ENCODE measurements at regions not wholly inside any gene's neighbourhood (a gene's known extent, or its start where the extent isn't known, plus 50 kb on each side); places are given as distances from the start of the nearest gene placed in this dataset.
"Not testable (repeated sequence)": the region's sequence is repeated elsewhere in the genome, so short reads cannot be mapped to it uniquely, and the experiment has no call there.

DNA sequence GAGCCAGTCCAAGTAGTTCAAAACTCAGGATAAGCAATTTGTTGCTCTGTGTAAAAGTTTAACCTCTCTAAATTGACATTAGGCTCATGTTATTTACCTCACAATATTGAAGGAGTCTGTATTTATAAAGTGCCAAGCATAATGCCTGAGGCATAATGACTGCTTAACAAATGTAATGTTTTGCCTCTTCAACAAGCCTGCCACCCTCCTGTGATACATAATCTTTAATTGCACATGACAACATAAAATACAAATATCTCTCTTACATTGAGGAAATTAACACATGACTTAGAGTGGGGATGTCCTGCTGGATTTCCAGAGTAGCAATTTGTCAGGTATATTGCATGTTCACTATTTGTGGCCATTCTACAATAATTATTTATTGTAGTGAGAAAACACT, 469.2 kb upstream of the ANO5 start:
- no peak for DNase-seq (ENCODE audit: low spot score)

DNA sequence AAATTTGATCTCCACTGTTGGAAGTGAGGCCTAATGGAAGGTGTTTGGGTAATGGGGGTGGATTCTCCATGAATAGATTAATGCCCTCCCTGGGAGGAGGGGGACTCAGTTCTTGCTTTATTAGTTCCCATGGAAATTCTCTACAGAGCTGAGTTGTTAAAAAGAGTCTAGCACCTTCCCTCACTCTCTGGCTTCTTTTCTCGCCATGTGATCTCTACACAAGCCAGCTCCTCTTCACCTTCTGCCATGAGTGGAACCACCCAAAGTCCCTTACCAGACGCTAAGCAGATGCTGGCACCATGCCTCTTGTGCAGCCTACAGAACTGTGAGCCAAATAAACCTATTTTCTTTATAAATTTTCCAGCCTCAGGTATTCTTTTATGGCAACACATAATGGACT, 465.8 kb upstream of the ANO5 start:
- DNase-seq (ENCODE audit: low spot score) = no peak

DNA sequence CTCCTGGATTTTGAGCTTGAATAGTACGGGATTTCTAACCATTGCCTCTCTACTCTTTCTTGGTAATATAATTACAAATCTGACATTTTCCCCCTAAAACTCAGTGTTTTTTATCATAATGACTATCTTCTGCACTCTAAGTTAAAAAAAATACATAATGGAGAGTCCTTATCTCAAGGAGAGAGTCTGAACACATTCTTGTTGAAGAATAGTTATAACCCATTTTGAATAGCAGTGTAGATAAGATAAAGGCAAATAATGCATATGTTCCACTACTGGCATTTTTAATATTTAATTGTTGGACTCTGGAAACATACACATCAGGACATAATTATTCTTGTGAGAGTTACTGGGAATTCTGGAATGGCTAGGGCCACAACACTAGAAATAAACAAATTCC, 456.5 kb upstream of the ANO5 start:
- no peak for DNase-seq (ENCODE audit: low spot score)

DNA sequence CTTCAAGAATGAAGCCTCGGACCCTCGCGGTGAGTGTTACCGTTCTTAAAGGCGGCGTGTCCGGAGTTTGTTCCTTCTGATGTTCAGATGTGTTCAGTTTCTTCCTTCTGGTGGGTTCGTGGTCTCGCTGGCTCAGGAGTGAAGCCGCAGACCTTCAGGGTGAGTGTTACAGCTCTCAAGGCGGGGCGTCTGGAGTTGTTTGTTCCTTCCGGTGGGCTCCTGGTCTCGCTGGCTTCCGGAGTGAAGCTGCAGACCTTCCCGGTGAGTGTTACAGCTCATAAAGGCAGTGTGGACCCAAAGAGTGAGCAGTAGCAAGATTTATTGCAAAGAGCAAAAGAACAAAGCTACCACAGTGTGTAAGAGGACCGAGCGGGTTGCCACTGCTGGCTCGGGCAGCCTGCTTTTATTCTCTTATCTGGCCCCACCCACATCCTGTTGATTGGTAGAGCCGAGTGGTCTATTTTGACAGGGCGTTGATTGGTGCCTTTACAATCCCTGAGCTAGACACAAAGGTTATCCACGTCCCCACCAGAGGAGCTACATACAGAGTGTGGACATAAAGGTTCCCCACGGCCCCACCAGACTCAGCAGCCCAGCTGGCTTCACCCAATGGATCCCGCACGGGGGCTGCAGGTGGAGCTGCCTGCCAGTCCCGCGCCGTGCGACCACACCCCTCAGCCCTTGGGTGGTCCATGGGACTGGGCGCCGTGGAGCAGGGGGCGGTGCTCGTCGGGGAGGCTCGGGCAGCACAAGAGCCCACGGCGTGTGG, 440.2 kb upstream of the ANO5 start:
- DNase-seq (ENCODE audit: low spot score) = not testable (repeated sequence)

DNA sequence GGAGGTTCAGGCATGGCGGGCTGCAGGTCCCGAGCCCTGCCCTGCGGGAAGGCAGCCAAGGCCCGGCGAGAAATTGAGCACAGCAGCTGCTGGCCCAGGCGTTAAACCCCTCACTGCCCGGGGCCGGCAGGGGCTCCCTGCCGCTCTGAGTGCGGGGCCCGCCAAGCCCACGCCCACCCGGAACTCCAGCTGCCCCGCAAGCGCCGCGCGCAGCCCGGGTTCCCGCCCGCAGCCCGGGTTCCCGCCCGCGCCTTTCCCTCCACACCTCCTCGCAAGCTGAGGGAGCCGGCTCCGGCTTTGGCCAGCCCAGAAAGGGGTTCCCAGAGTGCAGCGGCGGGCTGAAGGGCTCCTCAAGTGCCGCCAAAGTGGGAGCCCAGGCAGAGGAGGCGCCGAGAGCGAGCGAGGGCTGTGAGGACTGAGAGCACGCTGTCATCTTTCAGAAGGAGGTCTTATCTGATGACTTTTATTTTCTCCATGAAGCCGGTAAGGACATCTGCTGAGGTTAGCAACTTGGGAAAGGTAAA, 439.6 kb upstream of the ANO5 start:
- DNase-seq (ENCODE audit: low spot score) = not testable (repeated sequence)

DNA sequence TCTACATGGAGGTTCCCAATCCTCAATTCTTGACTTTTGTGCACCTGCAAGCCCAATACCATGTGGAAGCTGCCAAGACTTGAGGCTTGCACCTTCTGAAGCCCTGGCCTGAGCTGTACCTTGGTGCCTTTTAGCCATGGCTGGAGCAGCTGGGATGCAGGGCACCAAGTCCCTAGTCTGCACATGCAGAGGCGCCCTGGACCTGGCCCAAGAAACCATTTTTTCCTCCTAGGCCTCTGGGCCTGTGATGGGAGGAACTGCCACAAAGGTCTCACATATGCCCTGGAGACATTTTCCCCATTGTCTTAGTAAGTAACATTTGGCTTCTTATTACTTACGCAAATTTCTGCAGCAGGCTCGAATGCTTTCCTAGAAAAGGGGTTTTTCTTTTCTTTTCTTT, 431.9 kb upstream of the ANO5 start:
- no peak for DNase-seq (ENCODE audit: low spot score)

DNA sequence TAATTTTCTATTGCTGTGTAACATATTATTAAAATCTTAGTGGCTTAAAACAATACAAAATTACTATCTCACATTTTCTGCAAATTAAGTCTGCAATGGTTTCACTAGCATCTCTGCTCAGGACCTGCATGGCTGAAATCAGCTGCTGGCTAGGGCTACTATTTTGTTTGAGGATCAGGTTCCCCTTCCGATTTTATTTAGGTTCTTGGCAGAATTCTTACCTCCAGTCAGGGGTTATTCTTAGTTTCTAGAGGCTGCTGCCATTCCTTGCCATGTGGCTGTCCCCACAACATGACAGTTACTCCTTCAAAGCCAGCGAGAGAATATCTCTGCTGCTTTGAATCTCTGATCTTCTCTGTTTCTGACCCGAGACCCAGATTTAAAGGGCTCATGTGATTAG, 424.5 kb upstream of the ANO5 start:
- DNase-seq (ENCODE audit: low spot score) = no peak

DNA sequence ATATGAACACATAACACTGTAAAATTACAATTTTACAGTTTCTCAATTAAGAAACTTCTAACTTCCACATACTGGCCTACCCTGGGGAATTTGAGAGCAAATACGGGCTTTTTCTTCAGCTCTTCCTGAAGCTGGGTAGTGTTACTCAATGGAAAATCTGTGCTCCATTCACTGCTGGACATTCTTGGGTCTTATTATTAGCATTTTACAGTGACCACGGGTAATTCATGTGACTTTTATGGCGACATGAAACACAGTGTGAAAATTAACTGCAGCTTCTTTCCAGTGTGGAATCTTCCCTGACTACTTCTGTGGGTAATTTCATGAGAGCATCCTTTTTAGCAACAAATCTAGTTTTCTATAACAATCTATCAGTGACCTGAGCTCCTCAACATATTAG, 423.7 kb upstream of the ANO5 start:
- no peak for DNase-seq (ENCODE audit: low spot score)

DNA sequence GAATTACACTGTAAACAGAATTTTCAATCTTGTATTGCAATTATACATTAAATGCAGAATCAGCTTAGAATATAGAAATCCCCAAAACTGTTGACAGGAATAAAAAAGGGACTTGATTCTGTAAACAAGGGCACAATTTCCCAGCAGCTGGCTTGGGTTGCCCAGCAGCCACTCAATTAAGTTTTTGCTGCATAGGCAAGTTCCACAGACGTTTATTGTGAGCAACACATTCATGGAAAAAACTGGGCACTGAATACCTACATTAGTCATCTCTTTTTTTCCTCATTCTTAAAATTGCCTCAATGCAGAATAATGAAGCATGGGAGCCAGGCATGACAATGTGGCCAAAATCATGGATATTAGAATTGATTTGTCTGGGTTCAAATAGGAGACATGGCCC, 421.8 kb upstream of the ANO5 start:
- DNase-seq (ENCODE audit: low spot score) = peak; percentile 56

DNA sequence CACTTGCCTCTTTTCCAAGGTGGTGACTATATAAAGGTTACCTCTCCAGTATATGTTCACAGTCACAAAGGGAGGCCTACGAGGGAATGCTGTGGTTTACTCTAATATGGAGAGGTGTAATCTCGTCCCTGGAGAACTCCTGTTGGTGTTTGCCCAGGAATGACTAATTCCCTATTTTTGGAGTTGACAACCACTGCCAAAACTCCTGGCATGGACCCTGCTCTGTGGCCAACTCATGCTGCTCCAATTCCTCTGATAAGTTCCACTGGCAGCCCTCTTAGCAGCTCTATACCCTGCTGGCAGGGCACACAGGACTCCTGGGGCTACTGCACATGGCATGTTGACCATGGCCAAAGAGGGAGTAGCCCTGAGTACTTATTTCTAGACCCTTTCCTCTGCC, 418.7 kb upstream of the ANO5 start:
- peak; percentile 41 for DNase-seq (ENCODE audit: low spot score)

DNA sequence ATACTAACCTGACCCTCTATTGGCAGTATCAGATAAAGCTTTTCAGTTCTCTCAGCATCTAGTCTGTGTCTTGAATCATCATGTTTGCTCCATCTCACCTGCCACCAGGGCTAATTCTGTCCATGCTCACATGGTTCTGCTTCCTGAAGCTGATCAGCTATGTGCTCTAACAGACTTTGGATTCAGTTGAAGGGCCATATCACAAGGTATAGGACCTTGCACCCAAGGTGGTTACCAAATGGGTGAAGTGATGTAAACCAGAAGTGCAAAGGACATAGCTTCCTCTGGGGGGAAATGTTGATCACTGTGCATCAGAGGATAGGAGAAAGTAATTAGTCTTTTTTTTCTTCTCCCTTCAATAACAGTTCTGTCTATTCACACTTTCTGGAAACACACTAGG, 417.0 kb upstream of the ANO5 start:
- no peak for DNase-seq (ENCODE audit: low spot score)

DNA sequence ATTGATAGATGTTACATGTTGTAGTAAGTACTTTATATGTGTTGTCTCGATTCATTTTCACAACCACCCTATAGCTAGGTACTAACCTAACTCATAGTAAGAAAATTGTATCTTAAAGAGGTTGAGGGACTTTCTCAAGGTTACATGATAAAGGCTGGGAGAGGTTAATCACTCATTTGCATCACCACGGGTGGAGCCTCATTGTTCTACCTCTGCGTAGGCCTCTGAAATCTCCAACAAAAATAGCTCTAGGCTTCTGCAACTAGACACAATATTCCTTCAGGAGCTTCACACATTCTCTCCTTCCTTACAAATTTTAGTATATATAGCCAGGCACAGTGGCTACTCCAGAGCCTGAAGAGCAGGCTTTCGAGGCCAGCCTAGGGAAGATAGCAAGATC, 408.9 kb upstream of the ANO5 start:
- no peak for DNase-seq (ENCODE audit: low spot score)

DNA sequence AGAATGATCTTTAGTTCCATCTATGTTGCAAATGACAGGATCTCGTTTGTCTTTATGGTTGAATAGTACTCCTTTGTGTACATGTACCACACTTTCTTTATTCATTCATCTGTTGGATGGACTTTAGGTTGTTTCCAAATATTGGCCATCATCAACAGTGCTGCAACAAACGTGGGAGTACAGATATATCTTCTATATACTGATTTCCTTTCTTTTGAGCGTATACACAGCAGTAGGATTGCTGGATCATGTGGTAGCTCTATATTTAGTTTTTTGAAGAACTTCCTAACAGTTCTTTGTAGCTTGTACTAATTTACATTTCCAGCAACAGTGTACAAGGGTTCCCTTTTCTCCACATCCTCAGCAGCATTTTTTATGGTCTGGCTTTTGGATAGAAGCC, 407.5 kb upstream of the ANO5 start:
- no peak for DNase-seq (ENCODE audit: low spot score)

DNA sequence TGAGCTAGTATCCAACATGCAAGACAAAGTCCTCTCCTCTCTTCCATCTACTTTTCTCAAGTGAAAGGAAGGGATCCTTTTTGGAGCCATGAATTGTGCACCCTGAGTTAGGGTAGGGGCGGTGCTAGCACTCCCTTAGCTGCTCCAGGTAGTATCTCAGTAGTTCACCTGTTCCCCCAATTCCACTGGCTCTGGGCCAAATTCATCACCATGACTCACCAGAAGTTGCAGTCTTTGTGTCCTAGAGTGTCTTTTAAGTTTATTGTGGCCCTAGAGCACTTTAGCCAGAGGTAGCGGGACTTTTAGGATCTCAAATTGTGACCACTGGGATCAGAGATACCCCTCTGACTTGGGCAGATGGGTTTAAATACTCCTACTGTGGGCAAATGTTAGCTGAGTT, 398.6 kb upstream of the ANO5 start:
- DNase-seq (ENCODE audit: low spot score) = peak; percentile 33

DNA sequence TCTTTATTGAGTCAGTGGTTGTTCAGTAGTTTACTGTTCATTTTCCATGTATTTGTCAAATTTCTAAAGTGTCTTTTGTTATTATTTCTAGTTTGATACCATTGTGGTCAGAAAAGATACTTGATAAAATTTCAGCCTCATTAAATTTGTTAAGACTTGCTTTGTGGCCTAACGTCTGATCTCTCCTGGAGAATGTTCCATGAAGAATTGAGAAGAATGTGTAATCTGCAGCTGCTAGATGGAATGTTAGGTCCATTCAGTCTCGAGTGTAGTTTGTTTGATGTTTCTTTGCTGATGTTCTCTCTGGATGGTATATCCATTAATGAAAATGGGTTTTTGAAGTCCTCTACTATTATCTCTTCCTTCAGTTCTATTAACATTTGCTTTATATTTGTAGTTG, 394.7 kb upstream of the ANO5 start:
- DNase-seq (ENCODE audit: low spot score) = no peak

DNA sequence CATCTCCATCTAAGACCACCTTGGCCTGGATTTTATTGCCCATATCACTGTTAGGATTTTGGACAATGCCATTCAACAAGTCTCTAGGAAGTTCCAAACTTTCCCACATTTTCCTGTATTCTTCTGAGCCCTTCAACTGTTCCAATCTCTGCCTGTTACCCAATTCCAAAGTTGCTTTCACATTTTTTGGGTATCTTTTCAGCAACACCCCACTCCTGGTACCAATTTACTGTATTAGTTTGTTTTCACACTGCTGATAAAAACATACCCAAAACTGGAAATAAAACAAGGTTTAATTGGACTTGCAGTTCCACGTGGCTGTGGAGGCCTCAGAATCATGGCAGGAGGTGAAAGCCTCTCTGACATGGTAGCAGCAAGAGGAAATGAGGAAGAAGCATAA, 388.4 kb upstream of the ANO5 start:
- not testable (repeated sequence) for DNase-seq (ENCODE audit: low spot score)

DNA sequence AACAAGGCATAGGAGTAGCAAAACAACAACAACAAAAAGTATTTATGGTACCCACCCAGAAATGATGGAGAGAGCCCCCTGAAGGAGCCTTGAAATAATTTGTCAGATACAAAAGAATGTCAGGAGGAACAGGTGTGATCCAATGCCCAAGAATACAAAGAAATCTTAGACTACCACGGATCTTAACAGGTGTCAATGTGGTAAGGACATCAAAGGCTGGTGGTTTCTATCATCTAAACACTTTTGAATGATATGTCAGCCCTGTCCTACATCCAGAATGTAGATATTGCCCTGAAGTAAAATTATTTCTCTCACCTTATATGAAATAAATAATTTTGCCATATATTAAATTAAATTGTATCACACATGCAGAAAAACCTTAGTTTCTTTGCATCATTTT, 386.4 kb upstream of the ANO5 start:
- DNase-seq (ENCODE audit: low spot score) = no peak

DNA sequence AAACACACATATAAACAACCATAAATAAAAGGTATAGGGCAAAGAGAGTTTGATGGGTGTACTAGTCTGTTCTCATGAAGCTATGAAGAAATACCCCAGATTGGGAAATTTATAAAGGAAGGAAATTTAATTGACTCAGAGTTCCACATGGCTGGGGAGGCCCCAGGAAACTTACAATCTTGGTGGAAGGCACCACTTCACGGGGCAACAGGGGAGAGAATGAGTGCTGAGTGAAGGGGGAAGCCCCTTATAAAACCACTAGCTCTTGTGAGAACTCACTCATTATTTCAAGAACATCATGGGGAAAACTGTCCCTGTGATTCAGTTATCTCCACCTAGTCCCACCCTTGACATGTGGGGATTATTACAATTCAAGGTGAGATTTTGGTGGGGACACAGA, 385.9 kb upstream of the ANO5 start:
- DNase-seq (ENCODE audit: low spot score) = no peak

DNA sequence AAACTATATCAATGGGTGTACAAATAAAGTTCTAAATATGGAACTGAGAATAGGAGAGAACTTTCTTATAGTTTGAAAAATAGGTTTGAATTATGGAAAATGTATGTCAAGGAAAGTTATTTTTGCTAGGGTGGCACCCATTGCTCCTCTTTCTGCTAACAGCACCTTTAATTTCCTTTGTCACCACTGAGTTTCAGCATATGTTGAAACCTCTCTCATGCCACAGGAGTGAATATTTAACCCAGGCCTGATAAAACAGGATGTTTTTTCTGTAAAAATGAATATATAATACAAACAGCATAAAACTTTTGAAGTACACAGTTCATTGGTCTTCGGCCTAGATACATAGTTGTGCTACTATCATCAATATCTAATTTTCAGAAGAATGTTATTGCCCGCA, 385.5 kb upstream of the ANO5 start:
- no peak for DNase-seq (ENCODE audit: low spot score)

DNA sequence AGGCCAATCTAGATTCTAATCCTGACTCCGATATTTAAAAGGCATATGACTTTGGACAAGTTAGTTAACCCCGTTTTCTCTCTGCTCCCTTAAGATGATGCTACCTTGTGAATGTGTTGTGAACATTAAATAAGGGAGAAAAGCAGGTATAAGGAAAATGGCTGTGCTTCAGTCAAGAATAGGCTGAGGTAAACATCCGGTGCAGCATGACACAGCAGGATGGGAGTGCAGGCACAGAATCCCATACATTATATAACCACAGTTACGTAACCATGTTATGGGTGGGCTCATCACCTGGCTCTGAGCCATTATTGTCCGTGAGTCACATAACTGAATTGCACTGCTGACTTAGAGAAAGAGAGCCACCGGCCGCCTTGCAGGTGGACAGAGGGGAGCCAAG, 382.2 kb upstream of the ANO5 start:
- DNase-seq (ENCODE audit: low spot score) = no peak

DNA sequence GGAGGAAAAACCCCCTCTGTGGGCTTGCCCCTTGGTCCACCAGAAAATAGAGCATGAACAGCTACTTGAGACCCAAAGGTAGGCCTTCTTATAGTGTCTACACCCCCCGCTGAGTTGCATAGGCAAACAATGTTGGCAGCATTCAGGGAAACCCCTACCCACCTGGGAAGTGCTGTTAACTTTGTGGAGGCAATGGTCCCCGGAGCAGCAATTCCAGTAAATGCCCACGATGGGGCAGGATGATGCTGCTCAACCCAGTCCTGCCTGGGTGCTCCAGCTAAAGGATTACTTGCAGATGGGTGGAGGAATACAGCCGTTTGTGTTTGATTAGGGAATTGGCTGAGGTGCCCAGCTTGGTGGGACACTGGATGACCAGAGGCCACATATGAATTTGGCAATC, 381.3 kb upstream of the ANO5 start:
- no peak for DNase-seq (ENCODE audit: low spot score)

DNA sequence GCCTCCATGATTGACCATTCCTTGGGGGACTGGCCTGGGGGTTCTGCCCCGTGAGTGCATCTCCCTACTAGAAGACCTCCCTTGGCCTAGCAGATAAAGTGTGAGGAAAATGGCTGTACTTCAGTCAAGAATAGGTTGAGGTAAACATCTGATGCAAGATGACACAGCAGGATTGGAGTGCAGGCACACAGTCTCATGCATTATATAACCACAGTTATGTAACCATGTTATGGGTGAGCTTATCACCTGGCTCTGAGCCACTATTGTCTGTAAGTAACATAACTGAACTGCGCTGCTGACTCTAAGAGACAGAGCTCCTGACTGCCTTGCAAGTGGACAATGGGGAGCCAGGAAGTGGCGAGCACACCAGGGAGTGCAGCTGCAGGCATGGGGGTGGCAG, 378.7 kb upstream of the ANO5 start:
- DNase-seq (ENCODE audit: low spot score) = peak; percentile 37

DNA sequence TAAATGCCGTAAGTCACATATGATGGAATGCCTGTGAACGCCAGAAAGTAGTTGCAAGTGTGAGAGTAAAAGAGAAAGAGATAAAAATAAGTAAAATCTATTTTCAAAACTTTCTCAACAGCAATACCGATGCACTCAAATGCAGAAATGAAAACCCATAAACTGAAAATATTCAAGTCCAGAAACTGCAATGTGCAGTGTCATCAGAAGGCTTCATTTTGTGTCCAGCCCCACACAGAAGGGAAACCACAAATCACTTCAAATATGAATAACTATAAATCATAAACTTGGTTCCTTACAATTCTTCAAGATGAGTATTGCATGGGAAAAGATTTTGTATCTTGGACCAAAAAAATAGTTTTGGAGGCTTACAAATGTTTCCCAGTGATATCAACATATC, 375.2 kb upstream of the ANO5 start:
- no peak for DNase-seq (ENCODE audit: low spot score)

DNA sequence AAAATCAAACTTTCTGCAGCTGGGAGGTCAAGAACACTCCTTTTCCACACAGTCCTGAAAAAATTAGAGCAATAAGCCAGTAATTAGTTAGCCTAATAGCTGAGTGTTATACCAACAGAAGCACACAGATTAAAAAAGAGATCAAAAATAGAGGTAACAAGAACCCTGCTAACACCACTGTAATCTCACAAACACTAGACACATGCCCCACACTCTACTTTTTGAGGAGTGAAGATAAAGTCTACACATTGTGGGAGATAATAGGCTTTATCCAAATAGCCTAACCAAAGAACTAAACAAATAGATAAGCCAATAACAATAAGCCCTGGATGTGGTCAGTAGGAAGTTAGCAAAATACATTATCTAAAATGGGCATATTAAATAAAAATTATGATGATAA, 372.7 kb upstream of the ANO5 start:
- no peak for DNase-seq (ENCODE audit: low spot score)

Data from kidney tubule cell (primary cell).